ENCODE measurements at regions not wholly inside any gene's neighbourhood (a gene's known extent, or its start where the extent isn't known, plus 50 kb on each side); places are given as distances from the start of the nearest gene placed in this dataset.

- dilution Hi-C loops (cut with MboI; ENCODE audit: extremely low pct_ligation_motif_present, low sequenced_read_pairs) (no loop called here), intact Hi-C loops (cut with micrococcal nuclease) (no loop called here)
- Histone ChIP-seq H3K4me2 (ENCODE audit: insufficient read depth, low read length) (no peak overlapping the region), H3K4me1 (ENCODE audit: control insufficient read depth, extremely low read depth, insufficient read depth, low read length) (no peaks in the 10 kb centered on the region), H2AFZ (ENCODE audit: low read depth, low read length) (no peak overlapping the region), H3K4me3 (replicated peaks in 1 of 3; ENCODE audit: insufficient read depth in 1 of 3, low read depth in 1 of 3, low read length in 3 of 3) (no peak overlapping the region), H3K79me2 (ENCODE audit: control insufficient read depth, insufficient read depth, low read length) (no peaks in the 10 kb centered on the region), H3K36me3 (ENCODE audit: control insufficient read depth in 2 of 2, extremely low read depth in 1 of 2, insufficient read depth in 2 of 2, low read length in 2 of 2) (no peaks in the 10 kb centered on the region), H3K27ac (ENCODE audit: insufficient read depth, low read depth, low read length) (no peak overlapping the region), H3K9me1 (replicated peaks; ENCODE audit: control insufficient read depth, extremely low read depth, insufficient read depth, low read length) (no peaks in the 10 kb centered on the region), H3K9me3 (replicated peaks; ENCODE audit: control insufficient read depth, insufficient read depth, low read length) (no peaks in the 10 kb centered on the region), H3K27me3 (ENCODE audit: control insufficient read depth in 2 of 2, insufficient read depth in 2 of 2, low read length in 2 of 2) (no peaks in the 10 kb centered on the region), H3K9ac (replicated peaks; ENCODE audit: extremely low read depth, insufficient read depth, low read length) (no peak overlapping the region), H4K20me1 (replicated peaks; ENCODE audit: control insufficient read depth, extremely low read depth, insufficient read depth, low read length) (no peaks in the 10 kb centered on the region)
- FAIRE-seq (no peak), DNase-seq (ENCODE audit: low read depth, low spot score) (no peak)
- TF ChIP-seq EZH2 (IDR thresholded peaks at IDR 0.05; ENCODE audit: borderline replicate concordance, low read depth, low read length, severe bottlenecking) (no peak), POLR2AphosphoS5 (IDR thresholded peaks at IDR 0.05; ENCODE audit: insufficient read depth, low read depth, low read length) (no peak), GATA2 (IDR thresholded peaks at IDR 0.05; ENCODE audit: insufficient read depth, insufficient read length, low read depth, low read length) (no peak), POLR2A (IDR thresholded peaks at IDR 0.05; ENCODE audit: low read depth, low read length) (no peak), CTCF (IDR thresholded peaks at IDR 0.05; ENCODE audit: extremely low read depth in 1 of 2, insufficient read depth in 1 of 2, low read depth in 1 of 2, low read length in 2 of 2) (no peak), JUN (IDR thresholded peaks at IDR 0.05; ENCODE audit: borderline replicate concordance, insufficient read depth, insufficient read length, low read depth) (no peak), FOS (IDR thresholded peaks at IDR 0.05; ENCODE audit: borderline replicate concordance, insufficient read depth, low read length) (no peak), MYC (IDR thresholded peaks at IDR 0.05; ENCODE audit: low read depth, low read length) (no peak), MAX (IDR thresholded peaks at IDR 0.05; ENCODE audit: insufficient read depth, insufficient read length) (no peak)
- no TSS peak for BruUV-seq (replicated peaks)
- CTCF ChIA-PET: no interaction called here
- POLR2A ChIA-PET: no interaction called here
Observed at GRCh38 chr7:20864221-20864620, 77.5 kb upstream of the SP8 start.

Data from endothelial cell of umbilical vein (primary cell).